ENCODE measurements at regions not wholly inside any gene's neighbourhood (a gene's known extent, or its start where the extent isn't known, plus 50 kb on each side); places are given as distances from the start of the nearest gene placed in this dataset.

DNA sequence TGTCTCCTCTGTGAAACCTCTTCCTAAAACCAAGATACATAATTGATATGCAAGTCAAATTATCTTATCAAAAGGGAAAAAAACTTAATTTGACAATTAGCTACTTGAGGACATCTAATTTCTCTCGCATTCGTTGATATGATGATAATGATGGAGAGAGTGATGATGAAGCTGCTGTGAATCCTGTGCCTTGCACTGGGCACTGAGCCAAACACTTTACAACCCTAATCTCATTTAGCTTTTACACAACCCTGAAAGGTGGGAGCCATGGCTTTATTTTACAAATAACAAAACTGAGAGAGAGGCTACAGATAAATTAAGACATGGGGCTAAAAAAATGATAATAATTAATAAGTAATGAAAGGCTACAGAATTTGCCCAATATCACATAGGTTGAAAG is 176.0 kb downstream of the NOC3L start (continued):
- TF ChIP-seq ZNF660 (CRISPR knock-in tag; IDR thresholded peaks at IDR 0.05; ENCODE audit: borderline replicate concordance, low read depth) (no peak), GLI4 (CRISPR knock-in tag; IDR thresholded peaks at IDR 0.05; ENCODE audit: borderline replicate concordance) (no peak), GFI1 (CRISPR knock-in tag; IDR thresholded peaks at IDR 0.05; ENCODE audit: borderline replicate concordance) (no peak), ATM (IDR thresholded peaks at IDR 0.05; ENCODE audit: borderline replicate concordance) (no peak), ETV5 (CRISPR knock-in tag; IDR thresholded peaks at IDR 0.05; ENCODE audit: borderline replicate concordance) (no peak), ZKSCAN8 (CRISPR knock-in tag; IDR thresholded peaks at IDR 0.05; ENCODE audit: borderline replicate concordance) (no peak), FOXK2 (IDR thresholded peaks at IDR 0.05) (no peak), HCFC1 (IDR thresholded peaks at IDR 0.05; ENCODE audit: low read depth, low read length) (no peak)
- TF ChIP-seq, protein P1, sequence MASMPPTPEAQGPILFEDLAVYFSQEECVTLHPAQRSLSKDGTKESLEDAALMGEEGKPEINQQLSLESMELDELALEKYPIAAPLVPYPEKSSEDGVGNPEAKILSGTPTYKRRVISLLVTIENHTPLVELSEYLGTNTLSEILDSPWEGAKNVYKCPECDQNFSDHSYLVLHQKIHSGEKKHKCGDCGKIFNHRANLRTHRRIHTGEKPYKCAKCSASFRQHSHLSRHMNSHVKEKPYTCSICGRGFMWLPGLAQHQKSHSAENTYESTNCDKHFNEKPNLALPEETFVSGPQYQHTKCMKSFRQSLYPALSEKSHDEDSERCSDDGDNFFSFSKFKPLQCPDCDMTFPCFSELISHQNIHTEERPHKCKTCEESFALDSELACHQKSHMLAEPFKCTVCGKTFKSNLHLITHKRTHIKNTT (CRISPR knock-in tag; IDR thresholded peaks at IDR 0.05), result no peak

DNA sequence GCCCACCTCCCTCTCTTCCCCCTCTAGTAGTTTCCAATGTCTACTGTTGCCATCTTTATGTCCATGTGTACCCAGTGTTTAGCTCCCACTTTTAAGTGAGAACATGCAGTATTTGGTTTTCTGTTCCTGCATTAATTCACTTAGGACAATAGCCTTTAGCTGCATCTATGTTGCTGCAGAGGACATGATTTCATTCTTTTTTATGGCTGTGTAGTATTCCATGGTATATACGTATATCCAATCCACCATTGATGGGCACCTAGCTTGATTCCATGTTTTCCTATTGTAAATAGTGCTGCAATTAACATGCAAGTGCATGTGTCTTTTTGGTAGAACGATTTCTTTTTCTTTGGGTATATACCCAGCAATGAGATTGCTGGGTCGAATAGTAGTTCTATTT is 170.4 kb downstream of the NOC3L start:
- no peak for FAIRE-seq
- no peaks in the 10 kb centered on the region for H3K4me1 ChIP-seq (ENCODE audit: insufficient read depth, low read length)
- H3K27ac ChIP-seq (ENCODE audit: extremely low read length, insufficient read depth, low read length), result no peak overlapping the region
- TF ChIP-seq SAP130 (CRISPR knock-in tag; IDR thresholded peaks at IDR 0.05; ENCODE audit: low read depth) (no peak), KMT2B (CRISPR knock-in tag; IDR thresholded peaks at IDR 0.05) (no peak), FOXP1 (IDR thresholded peaks at IDR 0.05) (no peak), FOXP1 (CRISPR knock-in tag; IDR thresholded peaks at IDR 0.05) (no peak)
- TF ChIP-seq, protein P2, sequence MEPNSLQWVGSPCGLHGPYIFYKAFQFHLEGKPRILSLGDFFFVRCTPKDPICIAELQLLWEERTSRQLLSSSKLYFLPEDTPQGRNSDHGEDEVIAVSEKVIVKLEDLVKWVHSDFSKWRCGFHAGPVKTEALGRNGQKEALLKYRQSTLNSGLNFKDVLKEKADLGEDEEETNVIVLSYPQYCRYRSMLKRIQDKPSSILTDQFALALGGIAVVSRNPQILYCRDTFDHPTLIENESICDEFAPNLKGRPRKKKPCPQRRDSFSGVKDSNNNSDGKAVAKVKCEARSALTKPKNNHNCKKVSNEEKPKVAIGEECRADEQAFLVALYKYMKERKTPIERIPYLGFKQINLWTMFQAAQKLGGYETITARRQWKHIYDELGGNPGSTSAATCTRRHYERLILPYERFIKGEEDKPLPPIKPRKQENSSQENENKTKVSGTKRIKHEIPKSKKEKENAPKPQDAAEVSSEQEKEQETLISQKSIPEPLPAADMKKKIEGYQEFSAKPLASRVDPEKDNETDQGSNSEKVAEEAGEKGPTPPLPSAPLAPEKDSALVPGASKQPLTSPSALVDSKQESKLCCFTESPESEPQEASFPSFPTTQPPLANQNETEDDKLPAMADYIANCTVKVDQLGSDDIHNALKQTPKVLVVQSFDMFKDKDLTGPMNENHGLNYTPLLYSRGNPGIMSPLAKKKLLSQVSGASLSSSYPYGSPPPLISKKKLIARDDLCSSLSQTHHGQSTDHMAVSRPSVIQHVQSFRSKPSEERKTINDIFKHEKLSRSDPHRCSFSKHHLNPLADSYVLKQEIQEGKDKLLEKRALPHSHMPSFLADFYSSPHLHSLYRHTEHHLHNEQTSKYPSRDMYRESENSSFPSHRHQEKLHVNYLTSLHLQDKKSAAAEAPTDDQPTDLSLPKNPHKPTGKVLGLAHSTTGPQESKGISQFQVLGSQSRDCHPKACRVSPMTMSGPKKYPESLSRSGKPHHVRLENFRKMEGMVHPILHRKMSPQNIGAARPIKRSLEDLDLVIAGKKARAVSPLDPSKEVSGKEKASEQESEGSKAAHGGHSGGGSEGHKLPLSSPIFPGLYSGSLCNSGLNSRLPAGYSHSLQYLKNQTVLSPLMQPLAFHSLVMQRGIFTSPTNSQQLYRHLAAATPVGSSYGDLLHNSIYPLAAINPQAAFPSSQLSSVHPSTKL (CRISPR knock-in tag; IDR thresholded peaks at IDR 0.05), result no peak
- TF ChIP-seq, protein P3, sequence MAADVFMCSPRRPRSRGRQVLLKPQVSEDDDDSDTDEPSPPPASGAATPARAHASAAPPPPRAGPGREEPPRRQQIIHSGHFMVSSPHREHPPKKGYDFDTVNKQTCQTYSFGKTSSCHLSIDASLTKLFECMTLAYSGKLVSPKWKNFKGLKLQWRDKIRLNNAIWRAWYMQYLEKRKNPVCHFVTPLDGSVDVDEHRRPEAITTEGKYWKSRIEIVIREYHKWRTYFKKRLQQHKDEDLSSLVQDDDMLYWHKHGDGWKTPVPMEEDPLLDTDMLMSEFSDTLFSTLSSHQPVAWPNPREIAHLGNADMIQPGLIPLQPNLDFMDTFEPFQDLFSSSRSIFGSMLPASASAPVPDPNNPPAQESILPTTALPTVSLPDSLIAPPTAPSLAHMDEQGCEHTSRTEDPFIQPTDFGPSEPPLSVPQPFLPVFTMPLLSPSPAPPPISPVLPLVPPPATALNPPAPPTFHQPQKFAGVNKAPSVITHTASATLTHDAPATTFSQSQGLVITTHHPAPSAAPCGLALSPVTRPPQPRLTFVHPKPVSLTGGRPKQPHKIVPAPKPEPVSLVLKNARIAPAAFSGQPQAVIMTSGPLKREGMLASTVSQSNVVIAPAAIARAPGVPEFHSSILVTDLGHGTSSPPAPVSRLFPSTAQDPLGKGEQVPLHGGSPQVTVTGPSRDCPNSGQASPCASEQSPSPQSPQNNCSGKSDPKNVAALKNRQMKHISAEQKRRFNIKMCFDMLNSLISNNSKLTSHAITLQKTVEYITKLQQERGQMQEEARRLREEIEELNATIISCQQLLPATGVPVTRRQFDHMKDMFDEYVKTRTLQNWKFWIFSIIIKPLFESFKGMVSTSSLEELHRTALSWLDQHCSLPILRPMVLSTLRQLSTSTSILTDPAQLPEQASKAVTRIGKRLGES (CRISPR knock-in tag; IDR thresholded peaks at IDR 0.05; ENCODE audit: borderline replicate concordance), result no peak
- TF ChIP-seq, protein P4, sequence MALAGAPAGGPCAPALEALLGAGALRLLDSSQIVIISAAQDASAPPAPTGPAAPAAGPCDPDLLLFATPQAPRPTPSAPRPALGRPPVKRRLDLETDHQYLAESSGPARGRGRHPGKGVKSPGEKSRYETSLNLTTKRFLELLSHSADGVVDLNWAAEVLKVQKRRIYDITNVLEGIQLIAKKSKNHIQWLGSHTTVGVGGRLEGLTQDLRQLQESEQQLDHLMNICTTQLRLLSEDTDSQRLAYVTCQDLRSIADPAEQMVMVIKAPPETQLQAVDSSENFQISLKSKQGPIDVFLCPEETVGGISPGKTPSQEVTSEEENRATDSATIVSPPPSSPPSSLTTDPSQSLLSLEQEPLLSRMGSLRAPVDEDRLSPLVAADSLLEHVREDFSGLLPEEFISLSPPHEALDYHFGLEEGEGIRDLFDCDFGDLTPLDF (CRISPR knock-in tag; IDR thresholded peaks at IDR 0.05), result no peak
- 31% methylated on average over 3 of the region's 3 CpGs for whole genome bisulfite sequencing (ENCODE audit: low lambda C conversion rate)
- no peak overlapping the region for H2AFZ ChIP-seq (ENCODE audit: low read length)
- H3K4me3 ChIP-seq (replicated peaks in 1 of 3; ENCODE audit: insufficient read depth in 1 of 3, low read depth in 2 of 3, low read length in 3 of 3), result no peak overlapping the region
- H3K36me3 ChIP-seq (replicated peaks in 1 of 2; ENCODE audit: control insufficient read depth in 1 of 2, insufficient read depth in 2 of 2, low read length in 2 of 2), result no peaks in the 10 kb centered on the region
- POLR2A ChIA-PET, result no interaction called here
- no peaks in the 10 kb centered on the region for H3K9me3 ChIP-seq (ENCODE audit: low read length)
- H3K9ac ChIP-seq (ENCODE audit: insufficient read depth, low read depth, low read length), result no peak overlapping the region
- H4K20me1 ChIP-seq (ENCODE audit: insufficient read depth, low read length), result no peaks in the 10 kb centered on the region
- DNase-seq (ENCODE audit: low spot score), result no peak
- in situ Hi-C loops (cut with HindIII; ENCODE audit: extremely low pct_ligation_motif_present, low pct_unique_long_range_greater_than_20kb) (no loop called here), intact Hi-C loops (cut with micrococcal nuclease; ENCODE audit: unreplicated experiment) (no loop called here)
- H3K4me2 ChIP-seq (ENCODE audit: low read depth, low read length), result no peak overlapping the region
- H3K27me3 ChIP-seq (ENCODE audit: control insufficient read depth in 1 of 2, insufficient read depth in 2 of 2, low read length in 2 of 2), result no peaks in the 10 kb centered on the region
- no peaks in the 10 kb centered on the region for H3K79me2 ChIP-seq (ENCODE audit: insufficient read depth, low read length)
- CTCF ChIA-PET (ENCODE audit: low intra/inter-chr PET ratio, low total read pairs), result no interaction called here
- BruUV-seq (replicated peaks), result no TSS peak
- no peak for ATAC-seq
